Gastrocnemius medialis (tissue), 4 donors: ENCODE measurements at regions not wholly inside any gene's neighbourhood (a gene's known extent, or its start where the extent isn't known, plus 50 kb on each side); places are given as distances from the start of the nearest gene placed in this dataset.

Source experiments
- CTCF ChIP-seq, 5 experiments: fragments of 450-650 bp in 3 of 5; fragments of 200-600 bp in 2 of 5; sonication (generic) in 2 of 5; IDR thresholded peaks in 4 of 5; conservative IDR thresholded peaks in 1 of 5; 1 replicate in 4 of 5; 2 replicates in 1 of 5; pipeline ENCODE4 v1.5.1; 2016 to 2019; ENCODE audit warnings: antibody characterized with exemption in 5 of 5, mild to moderate bottlenecking in 3 of 5, moderate library complexity in 3 of 5
- POLR2A ChIP-seq, 2 donors: fragments of 450-650 bp; IDR thresholded peaks; one replicate each; pipeline ENCODE4 v1.6.1; 2017; ENCODE audit warnings: antibody characterized with exemption in 2 of 2, mild to moderate bottlenecking in 2 of 2, moderate library complexity in 2 of 2

GRCh38 chr7:3215624-3216585, 85.1 kb upstream of the SDK1 start:
- TF ChIP-seq CTCF (IDR thresholded peaks at IDR 0.05 in 4 of 5, conservative IDR thresholded peaks at IDR 0.05 in 1 of 5) (no peak), POLR2A (IDR thresholded peaks at IDR 0.05) (no peak)
